Suprapubic skin (tissue), 4 donors: ENCODE measurements at regions not wholly inside any gene's neighbourhood (a gene's known extent, or its start where the extent isn't known, plus 50 kb on each side); places are given as distances from the start of the nearest gene placed in this dataset.

Source experiments
- DNase-seq, 2 donors: peaks; one replicate each; pipeline ENCODE4 v3.0.0-alpha.2; 2019; ENCODE audit warnings: low spot score in 2 of 2
- H3K27ac ChIP-seq: fragments of 200-600 bp; sonication (generic); one replicate; pipeline ENCODE4 v1.5.1; 2019
- H3K27me3 ChIP-seq: fragments of 200-600 bp; sonication (generic); one replicate; pipeline ENCODE4 v1.5.1; 2019
- H3K36me3 ChIP-seq: fragments of 200-600 bp; sonication (generic); one replicate; pipeline ENCODE4 v1.5.1; 2019
- H3K4me1 ChIP-seq: fragments of 200-600 bp; sonication (generic); one replicate; pipeline ENCODE4 v1.5.1; 2019
- H3K4me3 ChIP-seq: fragments of 200-600 bp; sonication (generic); one replicate; pipeline ENCODE4 v1.5.1; 2019; ENCODE audit warnings: mild to moderate bottlenecking
- H3K9me3 ChIP-seq: fragments of 200-600 bp; sonication (generic); one replicate; pipeline ENCODE4 v1.5.1; 2019
- EP300 ChIP-seq: sonication (generic); formaldehyde crosslinking; IDR thresholded peaks from one replicate; pipeline ENCODE4 v1.6.1; 2017; ENCODE audit warnings: antibody characterized with exemption
- POLR2A ChIP-seq, 2 donors: fragments of 450-650 bp; IDR thresholded peaks; one replicate each; pipeline ENCODE4 v1.6.1; 2017; ENCODE audit warnings: antibody characterized with exemption in 2 of 2, mild to moderate bottlenecking in 2 of 2, moderate library complexity in 2 of 2
- POLR2AphosphoS5 ChIP-seq, 3 donors: sonication (generic); formaldehyde crosslinking; IDR thresholded peaks; one replicate each; pipeline ENCODE4 v1.6.1; 2017; ENCODE audit warnings: antibody characterized with exemption in 3 of 3
- WGBS: methylation state at CpG from one replicate; pipeline ENCODE4 v1.1.5; 2018; 5-methylcytosine and 5-hydroxymethylcytosine counted together
- TF ChIP-seq, protein P1 (sequence below), 2 donors: fragments of 200-600 bp in 1 of 2; fragments of 450-650 bp in 1 of 2; sonication (generic) in 1 of 2; IDR thresholded peaks; one replicate each; pipeline ENCODE4 v1.5.1; 2016 to 2019; ENCODE audit warnings: antibody characterized with exemption in 2 of 2, mild to moderate bottlenecking in 1 of 2, moderate library complexity in 1 of 2

DNA sequence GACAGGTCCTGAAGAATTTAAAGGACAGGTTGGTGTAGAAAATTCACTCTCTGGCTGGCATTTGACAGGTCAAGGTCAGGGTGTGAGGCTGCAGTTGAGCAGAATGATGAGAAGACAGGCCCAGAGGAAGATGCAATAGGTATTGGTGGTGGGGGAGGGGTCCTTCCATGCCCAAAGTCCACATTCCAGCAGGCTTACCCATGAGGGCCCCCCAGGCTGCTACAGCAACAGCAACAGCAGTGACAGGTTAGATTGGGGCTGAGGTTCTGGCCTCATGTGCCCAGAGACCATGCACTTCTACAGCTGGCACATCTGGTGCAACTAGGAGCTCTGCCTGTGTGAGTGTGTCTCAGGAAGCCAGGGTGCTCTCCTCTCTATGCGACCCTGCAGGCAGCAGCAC, 223.5 kb upstream of the GHITM start:
- no peaks in the 10 kb centered on the region for H3K9me3 ChIP-seq
- no CpG with 5 or more reads among the region's 1 CpG for WGBS
- TF ChIP-seq, protein P1, sequence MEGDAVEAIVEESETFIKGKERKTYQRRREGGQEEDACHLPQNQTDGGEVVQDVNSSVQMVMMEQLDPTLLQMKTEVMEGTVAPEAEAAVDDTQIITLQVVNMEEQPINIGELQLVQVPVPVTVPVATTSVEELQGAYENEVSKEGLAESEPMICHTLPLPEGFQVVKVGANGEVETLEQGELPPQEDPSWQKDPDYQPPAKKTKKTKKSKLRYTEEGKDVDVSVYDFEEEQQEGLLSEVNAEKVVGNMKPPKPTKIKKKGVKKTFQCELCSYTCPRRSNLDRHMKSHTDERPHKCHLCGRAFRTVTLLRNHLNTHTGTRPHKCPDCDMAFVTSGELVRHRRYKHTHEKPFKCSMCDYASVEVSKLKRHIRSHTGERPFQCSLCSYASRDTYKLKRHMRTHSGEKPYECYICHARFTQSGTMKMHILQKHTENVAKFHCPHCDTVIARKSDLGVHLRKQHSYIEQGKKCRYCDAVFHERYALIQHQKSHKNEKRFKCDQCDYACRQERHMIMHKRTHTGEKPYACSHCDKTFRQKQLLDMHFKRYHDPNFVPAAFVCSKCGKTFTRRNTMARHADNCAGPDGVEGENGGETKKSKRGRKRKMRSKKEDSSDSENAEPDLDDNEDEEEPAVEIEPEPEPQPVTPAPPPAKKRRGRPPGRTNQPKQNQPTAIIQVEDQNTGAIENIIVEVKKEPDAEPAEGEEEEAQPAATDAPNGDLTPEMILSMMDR (IDR thresholded peaks at IDR 0.05), result no peak
- TF ChIP-seq POLR2A (IDR thresholded peaks at IDR 0.05) (no peak), EP300 (no peak), POLR2AphosphoS5 (IDR thresholded peaks at IDR 0.05) (no peak)
- H3K4me3 ChIP-seq, result no peak overlapping the region
- H3K27me3 ChIP-seq, result no peaks in the 10 kb centered on the region
- no peak overlapping the region for H3K27ac ChIP-seq
- H3K4me1 ChIP-seq, result peaks cover 8% of the 10 kb centered on the region
- H3K36me3 ChIP-seq, result no peaks in the 10 kb centered on the region
- no peak for DNase-seq

DNA sequence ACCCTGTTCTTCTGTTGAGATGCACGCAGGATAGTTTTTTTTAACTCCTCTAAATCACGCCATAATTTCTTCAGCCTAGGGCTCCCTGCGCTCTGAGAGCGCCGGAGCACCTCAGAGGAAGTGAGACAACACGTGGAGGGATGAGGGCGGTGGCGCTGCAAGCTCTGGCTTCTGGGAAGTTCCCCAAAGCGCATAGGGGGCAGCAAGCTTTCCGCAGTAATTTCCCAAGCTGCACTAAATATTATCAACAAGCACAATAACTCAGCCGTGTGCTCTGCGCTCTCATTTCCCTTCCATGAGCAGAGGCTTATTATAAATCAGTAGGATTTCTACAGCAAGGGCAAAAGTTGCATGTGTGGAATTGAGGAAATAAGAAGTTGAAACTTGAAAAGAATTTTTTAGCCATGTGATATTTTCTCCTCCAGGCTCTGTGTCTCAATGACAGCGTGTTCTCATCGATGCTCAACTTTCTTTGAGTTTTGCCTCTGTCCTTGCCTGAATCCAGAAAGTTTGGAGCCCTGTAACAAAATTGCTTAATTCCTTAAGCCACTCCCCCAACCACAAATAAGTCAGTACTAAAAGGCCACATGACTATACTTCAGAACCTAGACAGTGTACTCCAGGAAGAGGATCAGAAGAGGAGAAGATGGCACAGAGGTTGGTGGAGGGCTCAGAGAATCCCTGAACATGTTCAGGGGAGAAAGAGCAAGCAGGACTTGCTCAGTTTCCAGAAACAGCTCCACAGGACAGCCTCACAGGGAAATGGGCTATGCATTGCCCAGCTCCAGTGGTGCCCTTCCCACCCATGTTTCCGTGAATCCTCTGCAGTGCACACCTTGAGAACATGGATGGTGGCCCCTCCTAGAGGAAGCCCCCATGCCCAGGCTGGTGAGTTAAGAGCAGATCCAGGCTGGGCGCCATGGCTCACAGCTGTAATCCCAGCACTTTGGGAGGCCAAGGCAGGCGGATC, 221.5 kb upstream of the GHITM start:
- Histone ChIP-seq H3K27me3 (no peaks in the 10 kb centered on the region), H3K27ac (no peak overlapping the region), H3K4me1 (peaks cover 8% of the 10 kb centered on the region), H3K4me3 (no peak overlapping the region), H3K9me3 (no peaks in the 10 kb centered on the region), H3K36me3 (no peaks in the 10 kb centered on the region)
- WGBS, result 34% methylated on average over 16 of the region's 17 CpGs
- no peak for DNase-seq
- TF ChIP-seq EP300, result no peak
- no peak for TF ChIP-seq POLR2AphosphoS5 (IDR thresholded peaks at IDR 0.05)
- TF ChIP-seq, protein P1 (IDR thresholded peaks at IDR 0.05), result peak in 1 of 2 donors; percentile 12
- no peak for TF ChIP-seq POLR2A (IDR thresholded peaks at IDR 0.05)

DNA sequence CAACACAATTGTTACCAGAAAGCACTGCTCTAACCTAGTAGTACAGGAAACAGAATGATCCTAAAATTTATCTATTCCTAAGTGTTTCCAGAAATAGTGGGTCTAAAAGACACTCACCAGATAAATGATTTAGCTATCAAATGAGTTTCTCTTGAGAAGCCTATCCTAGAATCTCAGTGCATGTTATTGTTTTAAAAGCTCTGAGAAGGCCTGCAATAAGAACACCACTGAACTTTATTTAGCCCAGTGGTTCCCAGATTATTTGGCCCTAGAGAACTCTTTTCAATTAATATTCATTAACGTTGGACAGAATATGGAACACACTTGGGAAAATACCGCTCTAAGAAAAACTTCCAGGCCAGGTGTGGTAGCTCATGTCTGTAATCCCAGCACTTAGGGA, 220.1 kb upstream of the GHITM start:
- Histone ChIP-seq H3K9me3 (no peaks in the 10 kb centered on the region), H3K36me3 (no peaks in the 10 kb centered on the region), H3K27ac (no peak overlapping the region), H3K4me1 (peaks cover 8% of the 10 kb centered on the region), H3K4me3 (no peak overlapping the region), H3K27me3 (no peaks in the 10 kb centered on the region)
- DNase-seq, result no peak
- 82% methylated on average over 2 of the region's 2 CpGs for WGBS
- TF ChIP-seq POLR2AphosphoS5 (IDR thresholded peaks at IDR 0.05), result no peak
- TF ChIP-seq POLR2A (IDR thresholded peaks at IDR 0.05), result no peak
- no peak for TF ChIP-seq EP300
- TF ChIP-seq, protein P1 (IDR thresholded peaks at IDR 0.05), result no peak

DNA sequence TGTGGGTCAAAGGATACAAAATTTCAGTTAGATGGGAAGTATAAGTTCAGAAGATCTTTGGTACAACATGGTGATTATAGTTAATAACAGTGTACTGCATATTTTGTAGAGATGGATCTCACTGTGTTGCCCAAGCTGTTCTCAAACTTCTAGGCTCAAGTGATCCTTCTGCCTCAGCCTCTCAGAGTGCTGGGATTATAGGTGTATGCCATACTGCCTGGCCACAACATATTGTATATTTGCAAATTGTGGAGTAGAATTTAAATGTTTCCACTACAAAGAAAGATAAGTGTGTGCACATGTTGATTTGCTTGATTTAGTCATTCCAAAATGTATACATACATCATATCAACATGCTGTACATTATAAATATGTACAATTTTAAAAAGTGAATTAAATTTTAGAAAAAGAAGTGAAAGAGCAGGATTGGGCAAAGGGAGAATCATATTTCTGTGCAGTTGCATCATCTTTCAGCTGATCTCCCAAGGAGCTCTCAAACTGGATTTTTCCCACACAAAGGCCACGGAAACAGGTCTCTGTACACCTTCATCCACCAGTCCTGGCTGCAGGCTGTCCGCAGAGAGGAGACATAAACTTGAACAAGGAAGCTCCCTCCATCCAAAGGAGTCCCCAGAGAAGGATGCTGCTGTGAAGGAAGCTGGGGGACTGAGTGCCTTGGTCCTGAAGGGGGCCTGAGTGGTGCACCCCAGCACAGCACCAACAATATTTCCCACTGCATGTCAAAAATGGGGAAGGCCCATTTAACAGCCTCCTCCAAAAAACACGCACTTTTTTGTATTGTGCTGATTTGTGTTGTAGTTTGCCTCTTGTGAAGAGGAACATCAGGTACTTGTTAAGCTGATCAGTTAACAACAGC, 217.1 kb upstream of the GHITM start:
- Histone ChIP-seq H3K27me3 (peaks cover 7% of the 10 kb centered on the region), H3K36me3 (no peaks in the 10 kb centered on the region), H3K4me3 (no peak overlapping the region), H3K9me3 (no peaks in the 10 kb centered on the region), H3K4me1 (peaks cover 8% of the 10 kb centered on the region), H3K27ac (no peak overlapping the region)
- WGBS, result 91% methylated on average over 3 of the region's 3 CpGs
- no peak for DNase-seq
- TF ChIP-seq POLR2A (IDR thresholded peaks at IDR 0.05) (no peak), POLR2AphosphoS5 (IDR thresholded peaks at IDR 0.05) (no peak), EP300 (no peak)
- TF ChIP-seq, protein P1 (IDR thresholded peaks at IDR 0.05), result no peak

DNA sequence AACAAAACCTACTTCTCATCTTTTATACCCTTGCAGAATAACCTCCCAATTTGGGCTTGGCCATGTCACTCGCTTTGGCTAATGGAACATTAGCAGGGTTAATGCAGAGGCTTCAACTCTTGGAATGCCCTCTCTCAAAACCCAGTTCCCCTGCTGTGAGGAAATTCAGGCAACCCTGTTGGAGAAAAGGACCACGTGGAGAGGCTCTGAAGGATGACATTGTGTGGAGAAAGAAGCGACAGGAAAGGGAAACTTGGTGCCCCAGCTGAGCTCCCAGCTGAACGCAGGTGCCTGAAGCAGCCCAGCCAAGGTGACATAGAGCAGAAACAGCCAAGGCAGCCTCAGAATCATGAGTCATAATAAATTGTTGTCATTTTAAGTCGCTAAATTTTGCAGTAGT, 214.2 kb upstream of the GHITM start:
- WGBS, result 45% methylated on average over 5 of the region's 5 CpGs

More for the DNA sequence above, 214.2 kb upstream of the GHITM start:
- Histone ChIP-seq H3K36me3 (no peaks in the 10 kb centered on the region), H3K9me3 (no peaks in the 10 kb centered on the region), H3K4me1 (no peaks in the 10 kb centered on the region), H3K27ac (no peak overlapping the region), H3K27me3 (peaks cover 7% of the 10 kb centered on the region), H3K4me3 (no peak overlapping the region)
- DNase-seq, result no peak
- TF ChIP-seq, protein P1 (IDR thresholded peaks at IDR 0.05), result no peak
- TF ChIP-seq POLR2A (IDR thresholded peaks at IDR 0.05) (no peak), EP300 (no peak), POLR2AphosphoS5 (IDR thresholded peaks at IDR 0.05) (no peak)
